GM18873 (cell line): ENCODE measurements at regions not wholly inside any gene's neighbourhood (a gene's known extent, or its start where the extent isn't known, plus 50 kb on each side); places are given as distances from the start of the nearest gene placed in this dataset.
A peak's percentile ranks its signal among the peaks of the same experiment; 100 is the strongest.
"Not testable (repeated sequence)": the region's sequence is repeated elsewhere in the genome, so short reads cannot be mapped to it uniquely, and the experiment has no call there.

Experiments used
- ATAC-seq: cut with Tn5 transposase; IDR thresholded peaks from one replicate; pipeline ENCODE4 v1.9.1; 2021; ENCODE audit warnings: mild to moderate bottlenecking, moderate library complexity, moderate number of reproducible peaks; ENCODE audit not compliant: unreplicated experiment, low FRiP score

GRCh38 chr2:147440734-147441133 is 404.1 kb upstream of the ACVR2A start:
- ATAC-seq, result no peak

- ATAC-seq, result no peak
Observed at GRCh38 chr2:147439986-147440385, 404.8 kb upstream of the ACVR2A start.

- no peak for ATAC-seq
Observed at GRCh38 chr2:147438882-147439281, 405.9 kb upstream of the ACVR2A start.

GRCh38 chr2:147433822-147434221 is 411.0 kb upstream of the ACVR2A start:
- ATAC-seq, result no peak

GRCh38 chr2:147430408-147430807 is 414.4 kb upstream of the ACVR2A start:
- ATAC-seq, result no peak

- no peak for ATAC-seq
Observed at GRCh38 chr2:147428120-147428747, 416.6 kb upstream of the ACVR2A start.

GRCh38 chr2:147425437-147426029 is 419.3 kb upstream of the ACVR2A start:
- ATAC-seq, result no peak

GRCh38 chr2:147424766-147425165 is 420.1 kb upstream of the ACVR2A start:
- no peak for ATAC-seq

- no peak for ATAC-seq
Observed at GRCh38 chr2:147420947-147421675, 423.7 kb upstream of the ACVR2A start.

GRCh38 chr2:147420517-147420916 is 424.3 kb upstream of the ACVR2A start:
- no peak for ATAC-seq

- no peak for ATAC-seq
Observed at GRCh38 chr2:147416099-147416498, 428.7 kb upstream of the ACVR2A start.

GRCh38 chr2:147414656-147415055 is 430.2 kb upstream of the ACVR2A start:
- ATAC-seq, result not testable (repeated sequence)

- ATAC-seq, result no peak
Observed at GRCh38 chr2:147408357-147408756, 436.5 kb upstream of the ACVR2A start.

GRCh38 chr2:147405651-147406050 is 439.2 kb upstream of the ACVR2A start:
- peak; percentile 63 for ATAC-seq

- ATAC-seq, result no peak
Observed at GRCh38 chr2:147398996-147399395, 445.8 kb upstream of the ACVR2A start.

GRCh38 chr2:147398301-147398700 is 446.5 kb upstream of the ACVR2A start:
- no peak for ATAC-seq

GRCh38 chr2:147396890-147397289 is 447.9 kb upstream of the ACVR2A start:
- no peak for ATAC-seq

- ATAC-seq, result no peak
Observed at GRCh38 chr2:147394179-147394790, 450.5 kb upstream of the ACVR2A start.

- ATAC-seq, result no peak
Observed at GRCh38 chr2:147392180-147392579, 452.6 kb upstream of the ACVR2A start.

- no peak for ATAC-seq
Observed at GRCh38 chr2:147390475-147390874, 454.4 kb upstream of the ACVR2A start.

- no peak for ATAC-seq
Observed at GRCh38 chr2:147389218-147389617, 455.6 kb upstream of the ACVR2A start.
